ENCODE measurements at regions not wholly inside any gene's neighbourhood (a gene's known extent, or its start where the extent isn't known, plus 50 kb on each side); places are given as distances from the start of the nearest gene placed in this dataset.
A peak's percentile ranks its signal among the peaks of the same experiment; 100 is the strongest.

GRCh38 chr4:148926276-148927260, 484.4 kb upstream of the NR3C2 start:
- H3K4me2 ChIP-seq (ENCODE audit: low read length): no peak overlapping the region
- no peaks in the 10 kb centered on the region for H3K79me2 ChIP-seq (ENCODE audit: low read length)
- ChIA-PET CTCF (no interaction called here), POLR2A (ENCODE audit: unreplicated experiment) (no interaction called here)
- H3K27ac ChIP-seq (ENCODE audit: low read length): no peak overlapping the region
- no TSS peak for BruUV-seq (replicated peaks)
- DNase-seq (peak; percentile 31), ATAC-seq (no peak)
- H3K36me3 ChIP-seq (ENCODE audit: low read depth, low read length): no peaks in the 10 kb centered on the region
- no peaks in the 10 kb centered on the region for H3K9me3 ChIP-seq (ENCODE audit: low read length)
- H2AFZ ChIP-seq (ENCODE audit: low read length): no peak overlapping the region
- H4K20me1 ChIP-seq (ENCODE audit: low read length): no peaks in the 10 kb centered on the region
- no peak overlapping the region for H3K4me3 ChIP-seq (ENCODE audit: low read length)
- H3F3A ChIP-seq (ENCODE audit: low read length, unreplicated experiment): no peaks in the 10 kb centered on the region
- H3K27me3 ChIP-seq (ENCODE audit: low read length): no peaks in the 10 kb centered on the region
- TF ChIP-seq EZH2phosphoT487 (IDR thresholded peaks at IDR 0.05; ENCODE audit: borderline replicate concordance, low read length) (no peak), EZH2 (IDR thresholded peaks at IDR 0.05; ENCODE audit: low read length, unreplicated experiment) (no peak)
- TF ChIP-seq, protein P1, sequence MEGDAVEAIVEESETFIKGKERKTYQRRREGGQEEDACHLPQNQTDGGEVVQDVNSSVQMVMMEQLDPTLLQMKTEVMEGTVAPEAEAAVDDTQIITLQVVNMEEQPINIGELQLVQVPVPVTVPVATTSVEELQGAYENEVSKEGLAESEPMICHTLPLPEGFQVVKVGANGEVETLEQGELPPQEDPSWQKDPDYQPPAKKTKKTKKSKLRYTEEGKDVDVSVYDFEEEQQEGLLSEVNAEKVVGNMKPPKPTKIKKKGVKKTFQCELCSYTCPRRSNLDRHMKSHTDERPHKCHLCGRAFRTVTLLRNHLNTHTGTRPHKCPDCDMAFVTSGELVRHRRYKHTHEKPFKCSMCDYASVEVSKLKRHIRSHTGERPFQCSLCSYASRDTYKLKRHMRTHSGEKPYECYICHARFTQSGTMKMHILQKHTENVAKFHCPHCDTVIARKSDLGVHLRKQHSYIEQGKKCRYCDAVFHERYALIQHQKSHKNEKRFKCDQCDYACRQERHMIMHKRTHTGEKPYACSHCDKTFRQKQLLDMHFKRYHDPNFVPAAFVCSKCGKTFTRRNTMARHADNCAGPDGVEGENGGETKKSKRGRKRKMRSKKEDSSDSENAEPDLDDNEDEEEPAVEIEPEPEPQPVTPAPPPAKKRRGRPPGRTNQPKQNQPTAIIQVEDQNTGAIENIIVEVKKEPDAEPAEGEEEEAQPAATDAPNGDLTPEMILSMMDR (conservative IDR thresholded peaks at IDR 0.05; ENCODE audit: low read depth, low read length): no peak
- H3K9ac ChIP-seq (ENCODE audit: low read length): no peak overlapping the region
- no peaks in the 10 kb centered on the region for H3K9me2 ChIP-seq (replicated peaks; ENCODE audit: low read length)
- no peaks in the 10 kb centered on the region for H3K4me1 ChIP-seq (ENCODE audit: insufficient read depth, low read length)
- intact Hi-C loops (cut with micrococcal nuclease): no loop called here

- Histone ChIP-seq H3F3A (ENCODE audit: low read length, unreplicated experiment) (no peaks in the 10 kb centered on the region), H3K36me3 (ENCODE audit: low read depth, low read length) (no peaks in the 10 kb centered on the region), H3K9ac (ENCODE audit: low read length) (no peak overlapping the region), H3K9me3 (ENCODE audit: low read length) (no peaks in the 10 kb centered on the region), H3K4me2 (ENCODE audit: low read length) (no peak overlapping the region), H3K9me2 (replicated peaks; ENCODE audit: low read length) (no peaks in the 10 kb centered on the region), H3K27ac (ENCODE audit: low read length) (no peak overlapping the region), H3K4me3 (ENCODE audit: low read length) (no peak overlapping the region), H2AFZ (ENCODE audit: low read length) (no peak overlapping the region), H3K4me1 (ENCODE audit: insufficient read depth, low read length) (no peaks in the 10 kb centered on the region), H3K79me2 (ENCODE audit: low read length) (no peaks in the 10 kb centered on the region), H3K27me3 (ENCODE audit: low read length) (no peaks in the 10 kb centered on the region), H4K20me1 (ENCODE audit: low read length) (no peaks in the 10 kb centered on the region)
- no TSS peak for BruUV-seq (replicated peaks)
- intact Hi-C loops (cut with micrococcal nuclease): no loop called here
- ATAC-seq (no peak), DNase-seq (no peak)
- TF ChIP-seq EZH2phosphoT487 (IDR thresholded peaks at IDR 0.05; ENCODE audit: borderline replicate concordance, low read length): no peak
- TF ChIP-seq EZH2 (IDR thresholded peaks at IDR 0.05; ENCODE audit: low read length, unreplicated experiment): no peak
- TF ChIP-seq, protein P1 (conservative IDR thresholded peaks at IDR 0.05; ENCODE audit: low read depth, low read length): no peak
- ChIA-PET POLR2A (ENCODE audit: unreplicated experiment) (no interaction called here), CTCF (no interaction called here)
Observed at GRCh38 chr4:148923881-148924280, 481.7 kb upstream of the NR3C2 start.

DNA sequence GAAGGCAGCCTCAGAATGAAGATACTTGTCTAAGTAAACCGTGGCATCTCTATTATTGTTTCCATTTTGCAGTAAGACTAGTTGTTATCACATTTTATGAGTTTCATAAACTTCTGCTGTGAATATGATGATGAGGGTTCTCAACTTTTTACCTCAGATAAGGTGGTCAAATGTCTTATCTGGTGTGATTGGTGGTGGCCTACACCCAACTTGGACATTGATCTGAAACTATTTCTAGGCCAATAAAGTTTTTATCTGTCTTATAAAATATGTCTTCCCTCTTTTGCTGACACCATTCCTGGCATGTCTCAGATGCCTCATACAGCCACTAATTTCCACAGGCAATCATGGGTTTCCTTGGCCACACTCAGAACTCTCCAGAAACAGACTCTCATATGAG, 480.3 kb upstream of the NR3C2 start:
- TF ChIP-seq, protein P1 (conservative IDR thresholded peaks at IDR 0.05; ENCODE audit: low read depth, low read length): no peak
- TF ChIP-seq EZH2phosphoT487 (IDR thresholded peaks at IDR 0.05; ENCODE audit: borderline replicate concordance, low read length): no peak
- TF ChIP-seq EZH2 (IDR thresholded peaks at IDR 0.05; ENCODE audit: low read length, unreplicated experiment): no peak
- no peak overlapping the region for H3K9ac ChIP-seq (ENCODE audit: low read length)
- ChIA-PET CTCF (no interaction called here), POLR2A (ENCODE audit: unreplicated experiment) (no interaction called here)
- H3F3A ChIP-seq (ENCODE audit: low read length, unreplicated experiment): no peaks in the 10 kb centered on the region
- DNase-seq: no peak
- no peaks in the 10 kb centered on the region for H3K9me3 ChIP-seq (ENCODE audit: low read length)
- no peaks in the 10 kb centered on the region for H3K36me3 ChIP-seq (ENCODE audit: low read depth, low read length)
- intact Hi-C loops (cut with micrococcal nuclease): no loop called here
- ATAC-seq: no peak
- H3K4me1 ChIP-seq (ENCODE audit: insufficient read depth, low read length): no peaks in the 10 kb centered on the region
- no TSS peak for BruUV-seq (replicated peaks)
- H3K27ac ChIP-seq (ENCODE audit: low read length): no peak overlapping the region
- no peaks in the 10 kb centered on the region for H3K9me2 ChIP-seq (replicated peaks; ENCODE audit: low read length)
- H2AFZ ChIP-seq (ENCODE audit: low read length): no peak overlapping the region
- no peaks in the 10 kb centered on the region for H3K79me2 ChIP-seq (ENCODE audit: low read length)
- H4K20me1 ChIP-seq (ENCODE audit: low read length): no peaks in the 10 kb centered on the region
- no peak overlapping the region for H3K4me3 ChIP-seq (ENCODE audit: low read length)
- H3K27me3 ChIP-seq (ENCODE audit: low read length): no peaks in the 10 kb centered on the region
- H3K4me2 ChIP-seq (ENCODE audit: low read length): no peak overlapping the region

All from PC-3 (cell line).